ENCODE measurements at regions not wholly inside any gene's neighbourhood (a gene's known extent, or its start where the extent isn't known, plus 50 kb on each side); places are given as distances from the start of the nearest gene placed in this dataset.
A peak's percentile ranks its signal among the peaks of the same experiment; 100 is the strongest.
"Not testable (repeated sequence)": the region's sequence is repeated elsewhere in the genome, so short reads cannot be mapped to it uniquely, and the experiment has no call there.

DNA sequence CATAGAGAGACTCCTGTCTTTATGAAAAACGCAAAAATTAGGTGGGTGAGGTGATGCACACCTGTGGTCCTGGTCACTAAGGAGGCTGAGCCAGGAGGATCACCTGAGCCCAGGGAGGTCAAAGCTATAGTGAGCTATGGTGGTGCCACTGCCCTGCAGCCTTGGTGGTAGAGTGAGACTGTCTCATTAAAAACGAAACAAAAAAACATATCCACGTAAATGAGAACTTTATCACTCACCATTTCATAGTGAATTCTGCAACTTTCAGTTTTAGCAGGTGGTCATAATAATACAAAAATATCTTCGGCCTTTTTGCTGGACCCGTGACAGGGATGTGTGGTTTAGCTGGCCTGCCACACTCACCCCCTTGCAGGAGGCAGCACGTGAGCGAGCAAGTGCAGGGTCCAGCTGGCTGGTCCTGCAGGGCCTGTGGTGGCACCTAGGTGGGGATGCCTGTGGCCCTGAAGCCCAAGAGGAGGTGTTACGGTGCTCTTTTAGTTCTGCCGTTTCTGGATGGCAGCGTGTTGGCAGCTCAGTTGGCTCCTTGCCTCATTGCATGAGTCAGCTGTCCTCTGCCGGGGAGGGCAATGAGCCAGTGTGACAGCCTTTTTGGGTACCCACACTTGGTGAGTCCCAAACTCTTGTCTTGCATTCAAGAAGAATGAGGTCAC lies 1330.7 kb upstream of the TMEM132C start:
- no peaks in the 10 kb centered on the region for H3F3A ChIP-seq (ENCODE audit: insufficient read depth, low read depth)
- H3K9me2 ChIP-seq (ENCODE audit: insufficient read depth): no peaks in the 10 kb centered on the region; the same call in 1 of the 2 replicates
- no peak overlapping the region for H3K27ac ChIP-seq
- no peaks in the 10 kb centered on the region for H4K20me1 ChIP-seq (ENCODE audit: insufficient read depth)
- ChIA-PET POLR2A (ENCODE audit: unreplicated experiment) (no interaction called here), CTCF (no interaction called here)
- no TSS peak for BruUV-seq (replicated peaks)
- no peaks in the 10 kb centered on the region for H3K27me3 ChIP-seq (ENCODE audit: insufficient read depth, low read depth)
- peak; percentile 46 to 72 for DNase-seq
- no peaks in the 10 kb centered on the region for H3K79me2 ChIP-seq (ENCODE audit: low read depth)
- no peaks in the 10 kb centered on the region for H3K9me3 ChIP-seq (ENCODE audit: insufficient read depth, low read depth)
- H3K4me3 ChIP-seq: no peak overlapping the region
- no peak overlapping the region for H2AFZ ChIP-seq
- intact Hi-C loops (cut with micrococcal nuclease; ENCODE audit: unreplicated experiment): loop anchor here (1.0 to 5.0 kb wide), 2 partner anchors 190 to 356 kb away; no protein-coding TSS in a partner anchor
- H3K36me3 ChIP-seq (ENCODE audit: low read depth): no peaks in the 10 kb centered on the region
- H3K4me1 ChIP-seq (replicated peaks; ENCODE audit: insufficient read depth): 0 out of 2 replicates have a peak, but pooled peaks cover 8% of the 10 kb centered on the region
- TF ChIP-seq, protein P1, sequence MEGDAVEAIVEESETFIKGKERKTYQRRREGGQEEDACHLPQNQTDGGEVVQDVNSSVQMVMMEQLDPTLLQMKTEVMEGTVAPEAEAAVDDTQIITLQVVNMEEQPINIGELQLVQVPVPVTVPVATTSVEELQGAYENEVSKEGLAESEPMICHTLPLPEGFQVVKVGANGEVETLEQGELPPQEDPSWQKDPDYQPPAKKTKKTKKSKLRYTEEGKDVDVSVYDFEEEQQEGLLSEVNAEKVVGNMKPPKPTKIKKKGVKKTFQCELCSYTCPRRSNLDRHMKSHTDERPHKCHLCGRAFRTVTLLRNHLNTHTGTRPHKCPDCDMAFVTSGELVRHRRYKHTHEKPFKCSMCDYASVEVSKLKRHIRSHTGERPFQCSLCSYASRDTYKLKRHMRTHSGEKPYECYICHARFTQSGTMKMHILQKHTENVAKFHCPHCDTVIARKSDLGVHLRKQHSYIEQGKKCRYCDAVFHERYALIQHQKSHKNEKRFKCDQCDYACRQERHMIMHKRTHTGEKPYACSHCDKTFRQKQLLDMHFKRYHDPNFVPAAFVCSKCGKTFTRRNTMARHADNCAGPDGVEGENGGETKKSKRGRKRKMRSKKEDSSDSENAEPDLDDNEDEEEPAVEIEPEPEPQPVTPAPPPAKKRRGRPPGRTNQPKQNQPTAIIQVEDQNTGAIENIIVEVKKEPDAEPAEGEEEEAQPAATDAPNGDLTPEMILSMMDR (conservative IDR thresholded peaks at IDR 0.05): no peak
- TF ChIP-seq EZH2 (IDR thresholded peaks at IDR 0.05; ENCODE audit: low read depth): no peak
- peak overlapping the region; percentile 44 for H3K4me2 ChIP-seq

DNA sequence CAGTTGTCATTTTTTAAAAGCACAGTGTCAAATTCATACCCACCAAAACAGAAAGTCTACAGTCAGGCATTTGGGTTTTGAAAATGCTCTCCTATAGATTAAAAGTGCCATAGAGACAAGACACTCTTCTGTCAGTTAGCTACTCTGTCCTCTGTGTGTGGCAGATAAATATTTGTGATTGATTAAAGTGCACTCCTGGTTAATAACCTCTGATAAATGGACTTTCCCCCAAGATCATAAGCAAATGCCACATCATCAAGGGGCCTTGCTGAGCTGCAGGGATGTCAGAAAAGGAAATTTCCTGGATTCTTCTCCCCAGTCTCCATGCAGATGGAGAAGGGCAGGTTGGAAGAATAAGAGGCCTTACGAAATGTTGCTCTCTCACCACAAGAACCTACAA lies 1329.5 kb upstream of the TMEM132C start:
- H3K4me2 ChIP-seq: no peak overlapping the region
- ChIA-PET POLR2A (ENCODE audit: unreplicated experiment) (no interaction called here), CTCF (interaction anchor here (0.5 kb wide), 1 partner anchor 116 kb away, joined by 3 read pairs; no protein-coding TSS in a partner anchor)
- H3K4me3 ChIP-seq: no peak overlapping the region
- no peaks in the 10 kb centered on the region for H3K9me3 ChIP-seq (ENCODE audit: insufficient read depth, low read depth)
- intact Hi-C loops (cut with micrococcal nuclease; ENCODE audit: unreplicated experiment): loop anchor here (5.0 kb wide), 1 partner anchor 355 kb away; no protein-coding TSS in a partner anchor
- H2AFZ ChIP-seq: no peak overlapping the region
- H3K36me3 ChIP-seq (ENCODE audit: low read depth): no peaks in the 10 kb centered on the region
- no peaks in the 10 kb centered on the region; the same call in 1 of the 2 replicates for H3K9me2 ChIP-seq (ENCODE audit: insufficient read depth)
- TF ChIP-seq, protein P1 (conservative IDR thresholded peaks at IDR 0.05): no peak
- TF ChIP-seq EZH2 (IDR thresholded peaks at IDR 0.05; ENCODE audit: low read depth): no peak
- H3F3A ChIP-seq (ENCODE audit: insufficient read depth, low read depth): no peaks in the 10 kb centered on the region
- H4K20me1 ChIP-seq (ENCODE audit: insufficient read depth): no peaks in the 10 kb centered on the region
- no peak for DNase-seq
- no TSS peak for BruUV-seq (replicated peaks)
- no peak overlapping the region for H3K27ac ChIP-seq
- H3K4me1 ChIP-seq (replicated peaks; ENCODE audit: insufficient read depth): 0 out of 2 replicates have a peak, but pooled peaks cover 8% of the 10 kb centered on the region
- H3K79me2 ChIP-seq (ENCODE audit: low read depth): no peaks in the 10 kb centered on the region
- H3K27me3 ChIP-seq (ENCODE audit: insufficient read depth, low read depth): no peaks in the 10 kb centered on the region

DNA sequence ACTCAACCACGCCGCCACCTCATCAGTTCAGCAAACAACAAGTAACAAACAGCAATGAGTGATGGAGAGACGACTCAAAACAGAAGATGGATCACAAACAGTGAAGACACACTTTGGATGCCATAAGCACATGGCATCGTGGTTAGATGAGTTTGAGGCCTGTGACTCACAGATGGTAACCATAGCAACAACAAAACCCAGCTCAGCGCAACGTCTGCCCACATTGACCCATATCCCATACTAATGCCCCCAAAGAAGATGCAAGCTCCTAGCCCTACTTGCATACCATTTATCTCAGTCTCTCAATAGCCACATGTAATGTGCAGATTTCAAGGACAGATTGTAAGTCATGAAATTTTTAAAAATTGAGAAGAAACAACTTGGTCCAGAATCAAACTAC lies 1322.3 kb upstream of the TMEM132C start:
- Histone ChIP-seq H3K36me3 (ENCODE audit: low read depth) (no peaks in the 10 kb centered on the region), H2AFZ (no peak overlapping the region), H3K4me1 (replicated peaks; ENCODE audit: insufficient read depth) (no peaks in the 10 kb centered on the region), H4K20me1 (ENCODE audit: insufficient read depth) (no peaks in the 10 kb centered on the region), H3K9me3 (ENCODE audit: insufficient read depth, low read depth) (no peaks in the 10 kb centered on the region), H3K79me2 (ENCODE audit: low read depth) (no peaks in the 10 kb centered on the region), H3F3A (ENCODE audit: insufficient read depth, low read depth) (no peaks in the 10 kb centered on the region), H3K27me3 (ENCODE audit: insufficient read depth, low read depth) (no peaks in the 10 kb centered on the region), H3K27ac (no peak overlapping the region), H3K4me3 (no peak overlapping the region), H3K4me2 (no peak overlapping the region), H3K9me2 (ENCODE audit: insufficient read depth) (no peaks in the 10 kb centered on the region)
- intact Hi-C loops (cut with micrococcal nuclease; ENCODE audit: unreplicated experiment): no loop called here
- no peak for TF ChIP-seq EZH2 (IDR thresholded peaks at IDR 0.05; ENCODE audit: low read depth)
- TF ChIP-seq, protein P1 (conservative IDR thresholded peaks at IDR 0.05): no peak
- no peak for DNase-seq
- BruUV-seq (replicated peaks): no TSS peak
- ChIA-PET POLR2A (ENCODE audit: unreplicated experiment) (no interaction called here), CTCF (no interaction called here)

DNA sequence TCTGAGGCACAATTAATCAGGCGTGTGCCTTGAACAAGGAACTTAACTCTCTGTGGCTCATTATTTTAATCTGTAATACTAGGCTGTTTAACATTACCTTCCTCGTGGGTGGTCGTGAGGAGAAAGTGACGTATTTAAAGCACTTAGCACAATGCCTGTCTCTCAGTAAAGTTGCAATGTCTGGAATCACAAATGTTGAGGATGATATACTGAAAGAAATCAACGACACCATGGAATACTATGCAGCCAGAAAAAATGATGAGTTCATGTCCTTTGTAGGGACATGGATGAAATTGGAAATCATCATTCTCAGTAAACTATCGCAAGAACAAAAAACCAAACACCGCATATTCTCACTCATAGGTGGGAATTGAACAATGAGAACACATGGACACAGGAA lies 1320.0 kb upstream of the TMEM132C start:
- BruUV-seq (replicated peaks); intact Hi-C loops (cut with micrococcal nuclease; ENCODE audit: unreplicated experiment); H3K9me3 ChIP-seq (ENCODE audit: insufficient read depth, low read depth): not testable (repeated sequence)

More for the DNA sequence above, 1320.0 kb upstream of the TMEM132C start:
- H3K4me3 ChIP-seq; DNase-seq; POLR2A ChIA-PET (ENCODE audit: unreplicated experiment); H2AFZ ChIP-seq; H3K27me3 ChIP-seq (ENCODE audit: insufficient read depth, low read depth); H3K9me2 ChIP-seq (ENCODE audit: insufficient read depth); H3K79me2 ChIP-seq (ENCODE audit: low read depth); CTCF ChIA-PET; H3K36me3 ChIP-seq (ENCODE audit: low read depth); H4K20me1 ChIP-seq (ENCODE audit: insufficient read depth); H3F3A ChIP-seq (ENCODE audit: insufficient read depth, low read depth); H3K4me1 ChIP-seq (replicated peaks; ENCODE audit: insufficient read depth); H3K4me2 ChIP-seq; H3K27ac ChIP-seq: not testable (repeated sequence)
